ENCODE measurements at regions not wholly inside any gene's neighbourhood (a gene's known extent, or its start where the extent isn't known, plus 50 kb on each side); places are given as distances from the start of the nearest gene placed in this dataset.
"Not testable (repeated sequence)": the region's sequence is repeated elsewhere in the genome, so short reads cannot be mapped to it uniquely, and the experiment has no call there.

DNA sequence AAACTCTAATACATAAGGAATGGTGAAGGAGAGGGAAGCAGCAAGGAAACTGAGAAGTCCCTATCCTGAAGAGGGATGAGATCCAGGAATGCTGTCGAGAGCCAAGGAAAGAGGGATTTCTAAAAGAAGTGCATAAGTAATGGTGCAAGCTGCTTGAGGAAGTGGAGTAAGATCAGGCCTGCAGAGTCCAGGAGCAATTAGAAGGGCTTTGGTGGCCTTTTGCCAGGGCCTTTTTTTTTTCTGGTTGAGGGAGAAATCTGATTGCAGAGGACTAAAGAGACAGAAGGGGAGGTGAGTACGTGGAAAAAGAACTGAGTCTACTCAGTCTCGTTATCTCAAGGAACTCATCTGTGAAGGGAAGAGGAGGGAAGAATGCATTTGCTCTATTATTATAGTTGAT is 396.2 kb downstream of the UTRN start:
- TF ChIP-seq POLR2AphosphoS5 (IDR thresholded peaks at IDR 0.05; ENCODE audit: borderline replicate concordance, low read depth, low read length): no peak
- TF ChIP-seq FOXP2 (optimal IDR thresholded peaks at IDR 0.05; ENCODE audit: control extremely low read depth, extremely low read length, insufficient read depth): no peak
- H3K27ac ChIP-seq: no peak overlapping the region
- H3K9me3 ChIP-seq (ENCODE audit: low read depth, low read length): no peaks in the 10 kb centered on the region
- no peak overlapping the region for H3K4me3 ChIP-seq
- H3K9ac ChIP-seq (ENCODE audit: insufficient read length): no peak overlapping the region
- no peaks in the 10 kb centered on the region for H3K36me3 ChIP-seq (ENCODE audit: insufficient read depth, low read length)
- no peak for DNase-seq (ENCODE audit: low read depth, low spot score)

DNA sequence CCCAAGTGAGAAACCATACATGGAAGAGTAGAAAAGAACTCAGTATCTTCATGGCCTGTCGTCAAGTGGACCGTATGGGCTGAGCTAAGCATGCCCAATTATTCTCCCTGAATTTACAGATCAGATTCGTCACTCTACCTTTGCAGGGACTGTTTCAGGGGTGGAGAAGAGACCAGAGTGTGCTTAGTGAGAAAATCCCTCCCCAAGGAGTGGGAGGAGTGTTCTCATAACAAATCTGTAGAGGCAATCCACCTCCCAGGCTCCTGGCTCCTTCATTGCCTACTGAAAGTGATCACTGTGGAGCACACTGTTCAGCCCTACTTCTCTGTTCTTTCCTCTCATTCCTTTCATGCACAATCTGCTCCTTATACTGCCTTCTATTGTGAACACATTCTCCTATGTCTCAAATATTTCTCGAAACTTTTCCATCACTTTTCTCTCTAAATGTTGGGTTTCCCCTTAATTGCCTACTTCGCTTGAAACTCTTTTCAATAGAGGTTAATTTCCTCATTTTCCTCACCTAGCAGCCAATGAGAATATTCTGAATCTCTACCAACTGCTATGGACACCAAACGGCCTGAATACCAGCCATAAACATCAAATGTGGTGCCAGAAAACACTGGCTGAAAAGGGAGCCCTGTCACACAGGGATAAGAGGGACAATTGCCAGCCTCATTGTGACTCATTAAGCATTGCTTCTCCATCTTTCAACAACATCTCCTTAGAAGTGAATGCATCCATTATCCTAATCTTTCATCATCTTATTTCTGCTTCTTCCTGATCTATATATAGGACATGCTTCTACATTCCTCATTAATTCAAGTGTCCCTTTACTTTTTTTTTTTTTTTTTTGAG is 398.3 kb downstream of the UTRN start:
- Histone ChIP-seq H3K27ac (no peak overlapping the region), H3K36me3 (ENCODE audit: insufficient read depth, low read length) (no peaks in the 10 kb centered on the region), H3K9me3 (ENCODE audit: low read depth, low read length) (no peaks in the 10 kb centered on the region), H3K9ac (ENCODE audit: insufficient read length) (no peak overlapping the region), H3K4me3 (no peak overlapping the region)
- no peak for TF ChIP-seq FOXP2 (optimal IDR thresholded peaks at IDR 0.05; ENCODE audit: control extremely low read depth, extremely low read length, insufficient read depth)
- no peak for TF ChIP-seq EZH2 (IDR thresholded peaks at IDR 0.05)
- TF ChIP-seq POLR2AphosphoS5 (IDR thresholded peaks at IDR 0.05; ENCODE audit: borderline replicate concordance, low read depth, low read length): no peak
- DNase-seq (ENCODE audit: low read depth, low spot score): no peak

DNA sequence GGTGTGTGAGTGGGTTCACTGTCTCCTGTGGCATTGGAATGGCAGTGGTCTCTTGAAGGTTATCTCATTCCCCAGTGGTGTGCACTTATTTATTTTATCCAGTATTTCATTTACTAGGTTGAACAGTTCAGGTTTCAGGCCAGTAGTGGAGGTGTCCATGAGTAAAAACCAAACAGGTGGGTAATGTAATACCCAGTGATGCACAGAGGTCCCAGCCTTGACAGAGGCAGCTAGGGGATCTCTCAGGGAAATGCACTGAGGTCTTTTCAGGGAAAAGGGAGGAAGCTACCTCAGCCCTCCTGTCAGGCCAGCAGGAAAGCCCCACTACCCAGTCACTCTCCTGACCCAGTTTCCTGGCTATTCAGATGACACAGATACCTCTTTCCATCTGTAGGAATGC is 403.6 kb downstream of the UTRN start:
- Histone ChIP-seq H3K36me3 (ENCODE audit: insufficient read depth, low read length) (no peaks in the 10 kb centered on the region), H3K9me3 (ENCODE audit: low read depth, low read length) (no peaks in the 10 kb centered on the region), H3K9ac (ENCODE audit: insufficient read length) (no peak overlapping the region), H3K27ac (no peak overlapping the region), H3K4me3 (no peak overlapping the region)
- TF ChIP-seq EZH2 (IDR thresholded peaks at IDR 0.05) (no peak), POLR2AphosphoS5 (IDR thresholded peaks at IDR 0.05; ENCODE audit: borderline replicate concordance, low read depth, low read length) (no peak), FOXP2 (optimal IDR thresholded peaks at IDR 0.05; ENCODE audit: control extremely low read depth, extremely low read length, insufficient read depth) (no peak)
- no peak for DNase-seq (ENCODE audit: low read depth, low spot score)

DNA sequence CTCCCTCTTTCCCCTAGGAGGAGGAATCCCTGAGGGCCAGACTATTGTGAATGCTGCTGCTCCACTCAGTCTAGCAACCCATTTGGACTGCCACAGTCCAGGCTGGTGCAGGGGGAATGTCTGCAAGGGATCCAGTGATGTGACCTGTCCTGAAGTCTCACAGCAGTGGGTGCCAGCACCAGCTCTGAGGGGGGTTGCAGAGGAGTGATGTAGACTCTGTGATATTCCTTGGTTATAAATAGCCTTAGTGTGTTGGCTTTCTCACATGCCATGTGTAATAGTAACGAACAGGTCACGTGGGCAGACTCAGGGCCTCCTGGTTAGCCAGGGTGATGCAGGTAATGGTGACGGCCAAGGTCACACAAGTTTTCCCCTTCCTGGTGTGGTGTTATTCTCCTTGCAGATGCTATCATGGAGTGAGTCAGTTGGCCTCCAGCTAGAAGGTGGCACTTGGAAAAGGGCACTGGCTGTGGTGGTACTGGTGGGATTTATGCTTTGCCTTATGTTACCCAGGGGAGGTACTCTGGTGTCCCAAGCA is 404.4 kb downstream of the UTRN start:
- H3K36me3 ChIP-seq (ENCODE audit: insufficient read depth, low read length): no peaks in the 10 kb centered on the region
- H3K27ac ChIP-seq: no peak overlapping the region
- H3K4me3 ChIP-seq: no peak overlapping the region
- no peaks in the 10 kb centered on the region for H3K9me3 ChIP-seq (ENCODE audit: low read depth, low read length)
- no peak overlapping the region for H3K9ac ChIP-seq (ENCODE audit: insufficient read length)
- TF ChIP-seq FOXP2 (optimal IDR thresholded peaks at IDR 0.05; ENCODE audit: control extremely low read depth, extremely low read length, insufficient read depth) (no peak), POLR2AphosphoS5 (IDR thresholded peaks at IDR 0.05; ENCODE audit: borderline replicate concordance, low read depth, low read length) (no peak), EZH2 (IDR thresholded peaks at IDR 0.05) (no peak)
- DNase-seq (ENCODE audit: low read depth, low spot score): no peak

DNA sequence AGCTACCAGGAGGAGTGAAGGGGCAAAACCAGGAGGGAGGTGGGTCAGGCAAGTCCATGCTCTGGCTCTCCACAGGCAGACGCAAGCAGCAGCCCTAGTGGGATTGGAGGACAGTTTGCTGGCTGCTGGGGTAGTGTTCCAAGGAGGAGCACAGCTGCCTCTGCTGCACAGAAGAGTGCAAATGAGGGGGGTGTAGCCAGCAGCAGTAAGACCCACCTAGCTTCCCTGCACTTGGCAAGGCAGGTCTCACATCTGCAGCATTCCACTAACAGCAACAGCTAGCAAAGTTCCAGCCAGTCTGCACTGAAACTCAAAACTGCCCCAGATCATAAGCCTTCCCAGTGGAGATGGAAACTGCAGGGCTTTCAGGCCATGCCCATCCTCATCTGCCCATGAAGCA is 405.0 kb downstream of the UTRN start:
- TF ChIP-seq EZH2 (IDR thresholded peaks at IDR 0.05): no peak
- no peak for TF ChIP-seq FOXP2 (optimal IDR thresholded peaks at IDR 0.05; ENCODE audit: control extremely low read depth, extremely low read length, insufficient read depth)
- TF ChIP-seq POLR2AphosphoS5 (IDR thresholded peaks at IDR 0.05; ENCODE audit: borderline replicate concordance, low read depth, low read length): no peak
- Histone ChIP-seq H3K4me3 (no peak overlapping the region), H3K9ac (ENCODE audit: insufficient read length) (no peak overlapping the region), H3K27ac (no peak overlapping the region), H3K36me3 (ENCODE audit: insufficient read depth, low read length) (no peaks in the 10 kb centered on the region), H3K9me3 (ENCODE audit: low read depth, low read length) (no peaks in the 10 kb centered on the region)
- DNase-seq (ENCODE audit: low read depth, low spot score): no peak

DNA sequence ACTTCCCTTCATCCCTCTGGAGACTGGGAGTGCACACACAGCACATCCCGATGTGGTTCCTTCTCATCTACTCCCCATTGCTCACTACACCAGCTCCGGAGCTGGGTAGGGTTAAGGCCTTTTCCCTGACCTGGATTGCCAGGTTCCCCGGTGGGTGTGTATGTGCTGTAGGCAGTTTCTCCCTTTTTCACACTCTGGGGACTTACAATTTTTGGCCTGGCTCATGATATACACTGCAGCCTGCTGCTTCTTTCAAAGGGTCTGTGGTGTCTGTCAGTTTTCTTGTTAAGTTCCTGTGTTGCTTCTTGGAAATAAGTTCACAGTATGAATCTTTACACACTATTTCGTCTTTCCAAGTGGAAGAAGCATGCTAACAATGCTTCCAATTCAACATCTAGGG is 405.5 kb downstream of the UTRN start:
- no peak for DNase-seq (ENCODE audit: low read depth, low spot score)
- TF ChIP-seq POLR2AphosphoS5 (IDR thresholded peaks at IDR 0.05; ENCODE audit: borderline replicate concordance, low read depth, low read length) (no peak), FOXP2 (optimal IDR thresholded peaks at IDR 0.05; ENCODE audit: control extremely low read depth, extremely low read length, insufficient read depth) (no peak)
- Histone ChIP-seq H3K4me3 (no peak overlapping the region), H3K9ac (ENCODE audit: insufficient read length) (no peak overlapping the region), H3K27ac (no peak overlapping the region), H3K36me3 (ENCODE audit: insufficient read depth, low read length) (no peaks in the 10 kb centered on the region), H3K9me3 (ENCODE audit: low read depth, low read length) (no peaks in the 10 kb centered on the region)

DNA sequence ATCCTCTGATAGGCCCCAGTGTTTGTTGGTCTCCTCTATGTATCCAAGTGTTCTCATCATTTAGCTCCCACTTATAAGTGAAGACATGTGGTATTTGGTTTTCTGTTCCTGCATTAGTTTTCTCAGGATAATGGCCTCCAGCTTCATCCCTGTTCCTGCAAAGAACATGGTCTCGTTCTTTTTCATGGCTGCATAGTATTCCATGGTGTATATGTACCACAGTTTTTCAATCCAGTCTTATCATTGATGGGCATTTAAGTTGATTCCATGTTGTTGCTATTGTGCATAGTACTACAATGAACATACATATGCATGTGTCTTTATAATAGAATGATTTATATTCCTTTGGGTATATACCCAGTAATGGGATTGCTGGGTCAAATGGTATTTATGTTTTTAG is 406.9 kb downstream of the UTRN start:
- not testable (repeated sequence) for H3K27ac ChIP-seq; DNase-seq (ENCODE audit: low read depth, low spot score); H3K4me3 ChIP-seq; H3K9me3 ChIP-seq (ENCODE audit: low read depth, low read length); H3K36me3 ChIP-seq (ENCODE audit: insufficient read depth, low read length); H3K9ac ChIP-seq (ENCODE audit: insufficient read length)

DNA sequence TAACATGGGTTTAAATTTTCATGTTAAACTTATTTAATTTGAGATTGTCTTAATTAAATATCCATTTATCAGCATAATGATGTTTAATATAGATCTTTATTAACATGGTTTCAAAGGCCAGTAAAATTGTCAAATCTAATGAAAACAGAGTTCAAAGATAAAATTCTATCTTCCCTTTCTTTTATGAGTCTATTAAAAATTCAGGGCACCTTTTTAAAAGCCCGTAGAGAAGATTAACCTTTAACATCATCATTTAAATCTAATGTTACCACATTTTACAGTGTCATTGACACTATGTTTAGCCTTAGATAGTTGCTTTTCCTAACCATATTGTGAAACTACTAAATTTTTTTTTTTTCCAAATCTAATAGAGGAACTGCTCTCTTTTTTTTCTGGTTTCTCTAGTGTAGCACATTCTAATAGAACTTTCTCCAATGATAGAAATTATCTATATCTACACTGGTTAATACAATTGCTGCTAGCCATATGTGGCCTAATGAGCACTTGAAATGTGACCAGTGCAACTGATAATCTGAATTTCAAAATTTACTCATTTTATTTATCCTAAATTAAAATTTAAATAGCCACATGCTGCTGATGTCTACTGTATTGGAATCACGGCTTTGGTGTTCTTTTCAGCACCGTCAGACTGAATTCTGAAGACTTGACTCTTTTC is 410.9 kb downstream of the UTRN start:
- H3K9ac ChIP-seq (ENCODE audit: insufficient read length): no peak overlapping the region
- no peaks in the 10 kb centered on the region for H3K36me3 ChIP-seq (ENCODE audit: insufficient read depth, low read length)
- no peak for TF ChIP-seq EZH2 (IDR thresholded peaks at IDR 0.05)
- no peak for TF ChIP-seq FOXP2 (optimal IDR thresholded peaks at IDR 0.05; ENCODE audit: control extremely low read depth, extremely low read length, insufficient read depth)
- TF ChIP-seq POLR2AphosphoS5 (IDR thresholded peaks at IDR 0.05; ENCODE audit: borderline replicate concordance, low read depth, low read length): no peak
- no peak overlapping the region for H3K4me3 ChIP-seq
- H3K9me3 ChIP-seq (ENCODE audit: low read depth, low read length): no peaks in the 10 kb centered on the region
- no peak overlapping the region for H3K27ac ChIP-seq
- no peak for DNase-seq (ENCODE audit: low read depth, low spot score)

Measured in SK-N-MC (cell line).